H9 (cell line): ENCODE measurements at regions not wholly inside any gene's neighbourhood (a gene's known extent, or its start where the extent isn't known, plus 50 kb on each side); places are given as distances from the start of the nearest gene placed in this dataset.

Experiments used
- DNase-seq: peaks from one replicate; pipeline ENCODE4 v3.0.0-alpha.2; 2017
- H2AFZ ChIP-seq: one replicate; pipeline ENCODE4 v1.6.1; 2013; ENCODE audit warnings: mild to moderate bottlenecking, low read length, control low read depth, moderate library complexity
- H2AK5ac ChIP-seq: 2 replicates; pipeline ENCODE4 v1.6.1; 2013; ENCODE audit warnings: low read length, control low read depth, mixed read lengths; ENCODE audit not compliant: insufficient read length
- H2BK120ac ChIP-seq: one replicate; pipeline ENCODE4 v1.6.1; 2013; ENCODE audit warnings: low read depth, mild to moderate bottlenecking, low read length, control low read depth, inconsistent platforms; ENCODE audit not compliant: poor library complexity, severe bottlenecking
- H2BK12ac ChIP-seq: 2 replicates; pipeline ENCODE4 v1.6.1; 2013; ENCODE audit warnings: low read length, control low read depth, mixed read lengths, low read depth; ENCODE audit not compliant: insufficient read length
- H2BK15ac ChIP-seq: 2 replicates; pipeline ENCODE4 v1.6.1; 2013; ENCODE audit warnings: low read depth, low read length, control low read depth
- H2BK20ac ChIP-seq: one replicate; pipeline ENCODE4 v1.6.1; 2013; ENCODE audit warnings: low read depth, mild to moderate bottlenecking, low read length, control low read depth, inconsistent platforms; ENCODE audit not compliant: poor library complexity, severe bottlenecking
- H2BK5ac ChIP-seq: 2 replicates; pipeline ENCODE4 v1.6.1; 2013; ENCODE audit warnings: low read length, control low read depth, mixed read lengths; ENCODE audit not compliant: insufficient read length
- H3K14ac ChIP-seq: 2 replicates; pipeline ENCODE4 v1.6.1; 2013; ENCODE audit warnings: low read length, control low read depth; ENCODE audit not compliant: insufficient read depth
- H3K18ac ChIP-seq: 2 replicates; pipeline ENCODE4 v1.6.1; 2013; ENCODE audit warnings: low read depth, mild to moderate bottlenecking, mixed read lengths, low read length, control low read depth; ENCODE audit not compliant: insufficient read length
- H3K23ac ChIP-seq: 2 replicates; pipeline ENCODE4 v1.6.1; 2013; ENCODE audit warnings: low read length, control low read depth, mixed read lengths, low read depth; ENCODE audit not compliant: insufficient read length
- H3K23me2 ChIP-seq: 2 replicates; pipeline ENCODE4 v1.6.1; 2013; ENCODE audit warnings: low read depth, mild to moderate bottlenecking, mixed read lengths, low read length, control low read depth; ENCODE audit not compliant: insufficient read length, poor library complexity, severe bottlenecking
- H3K27ac ChIP-seq: 2 replicates; pipeline ENCODE4 v1.5.1; 2013; ENCODE audit warnings: low read length, control low read depth, mixed read lengths, low read depth; ENCODE audit not compliant: insufficient read length
- H3K27me3 ChIP-seq: 2 replicates; pipeline ENCODE4 v1.6.1; 2013; ENCODE audit warnings: low read length, control low read depth, inconsistent platforms; ENCODE audit not compliant: insufficient read depth
- H3K4ac ChIP-seq: 2 replicates; pipeline ENCODE4 v1.6.1; 2013; ENCODE audit warnings: low read depth, mild to moderate bottlenecking, control low read depth, inconsistent platforms, low read length, moderate library complexity
- H3K4me1 ChIP-seq: 2 replicates; pipeline ENCODE4 v1.6.1; 2013; ENCODE audit warnings: low read length, control low read depth, inconsistent platforms; ENCODE audit not compliant: insufficient read depth
- H3K4me2 ChIP-seq: 2 replicates; pipeline ENCODE4 v1.6.1; 2013; ENCODE audit warnings: low read length, control low read depth, mixed read lengths; ENCODE audit not compliant: insufficient read length, insufficient read depth
- H3K56ac ChIP-seq: 2 replicates; pipeline ENCODE4 v1.6.1; 2013; ENCODE audit warnings: low read depth, mild to moderate bottlenecking, mixed read lengths, low read length, control low read depth; ENCODE audit not compliant: insufficient read length
- H3K79me1 ChIP-seq: 2 replicates; pipeline ENCODE4 v1.6.1; 2013; ENCODE audit warnings: low read depth, mild to moderate bottlenecking, moderate library complexity, low read length, control low read depth, inconsistent platforms; ENCODE audit not compliant: insufficient read depth, poor library complexity, severe bottlenecking
- H3K79me2 ChIP-seq: 2 replicates; pipeline ENCODE4 v1.6.1; 2013; ENCODE audit warnings: low read length, control low read depth, inconsistent platforms; ENCODE audit not compliant: insufficient read depth
- H3K9ac ChIP-seq: 2 replicates; pipeline ENCODE4 v1.6.1; 2013; ENCODE audit warnings: low read length, control low read depth, mixed read lengths; ENCODE audit not compliant: insufficient read length; ENCODE audit errors: extremely low read depth
- H3K9me3 ChIP-seq: one replicate; pipeline ENCODE4 v1.6.1; 2013; ENCODE audit warnings: low read depth, low read length, inconsistent platforms; ENCODE audit not compliant: control insufficient read depth
- H3T11ph ChIP-seq: one replicate; pipeline ENCODE4 v1.6.1; 2013; ENCODE audit warnings: mild to moderate bottlenecking, low read length, control low read depth, inconsistent platforms
- H4K20me1 ChIP-seq: one replicate; pipeline ENCODE4 v1.6.1; 2013; ENCODE audit not compliant: control insufficient read depth, insufficient read length, insufficient read depth
- H4K5ac ChIP-seq: 2 replicates; pipeline ENCODE4 v1.6.1; 2013; ENCODE audit warnings: low read depth, mild to moderate bottlenecking, mixed read lengths, low read length, control low read depth; ENCODE audit not compliant: insufficient read length
- H4K8ac ChIP-seq: replicated peaks from 2 replicates; pipeline ENCODE4 v1.6.1; 2013; ENCODE audit warnings: low read length, control low read depth, mixed read lengths, low read depth; ENCODE audit not compliant: insufficient read length
- H4K91ac ChIP-seq: 2 replicates; pipeline ENCODE4 v1.6.1; 2013; ENCODE audit warnings: low read depth, mild to moderate bottlenecking, moderate library complexity, mixed read lengths, low read length, control low read depth; ENCODE audit not compliant: insufficient read length
- H3K27ac Mint-ChIP-seq, 3 experiments: 2 replicates in 2 of 3; 3 replicates in 1 of 3; pipeline ENCODE4 v1.8.0; 2020 to 2021; ENCODE audit warnings: mixed read lengths in 3 of 3, mild to moderate bottlenecking in 1 of 3, moderate library complexity in 1 of 3
- H3K27me3 Mint-ChIP-seq: 2 replicates; pipeline ENCODE4 v1.8.0; 2021; ENCODE audit warnings: low read depth, mild to moderate bottlenecking, moderate library complexity, mixed read lengths
- H3K36me3 Mint-ChIP-seq, 3 experiments: 2 replicates in 2 of 3; 3 replicates in 1 of 3; pipeline ENCODE4 v1.8.0; 2020 to 2021; ENCODE audit warnings: low read depth in 3 of 3, mixed read lengths in 3 of 3; ENCODE audit not compliant: insufficient read depth in 1 of 3
- H3K4me1 Mint-ChIP-seq, 2 experiments: 2 replicates each; pipeline ENCODE4 v1.8.0; 2020; ENCODE audit warnings: mixed read lengths in 2 of 2
- H3K4me3 Mint-ChIP-seq, 2 experiments: 2 replicates in 1 of 2; 3 replicates in 1 of 2; pipeline ENCODE4 v1.8.0; 2020 to 2021; ENCODE audit warnings: mild to moderate bottlenecking in 2 of 2, mixed read lengths in 2 of 2, moderate library complexity in 1 of 2
- H3K9me3 Mint-ChIP-seq, 2 experiments: 2 replicates in 1 of 2; 3 replicates in 1 of 2; pipeline ENCODE4 v1.8.0; 2020; ENCODE audit warnings: mild to moderate bottlenecking in 2 of 2, mixed read lengths in 2 of 2, moderate library complexity in 1 of 2
- WGBS: extraction: QIAGEN DNeasy Blood & Tissue Kit; methylation state at CpG from one replicate; pipeline ENCODE4 v1.1.7; 2013; ENCODE audit warnings: missing lambda C conversion rate, low lambda C conversion rate, mixed read lengths; ENCODE audit not compliant: insufficient read length; ENCODE audit errors: extremely low coverage; 5-methylcytosine and 5-hydroxymethylcytosine counted together
- TF ChIP-seq, protein P1 (sequence below): fragments of 200-600 bp; sonication (generic); conservative IDR thresholded peaks from 3 replicates; pipeline ENCODE4 v1.8.0; 2021; ENCODE audit warnings: antibody characterized with exemption, mild to moderate bottlenecking

DNA sequence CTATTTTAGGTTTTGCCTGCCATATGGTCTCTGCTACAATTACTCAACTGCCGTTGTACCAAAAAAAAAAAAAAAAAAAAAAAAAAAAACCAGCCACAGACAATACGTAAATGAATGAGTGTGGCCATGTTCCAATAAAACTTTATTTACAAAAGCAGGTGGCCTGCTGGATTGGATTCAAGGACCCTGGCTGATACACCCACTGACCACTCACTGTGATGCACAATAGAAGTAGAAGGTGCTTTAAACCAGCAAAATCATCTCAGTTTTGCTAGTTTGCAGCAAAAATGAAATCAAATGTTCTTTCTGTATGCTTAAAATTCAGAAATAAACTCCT, 137.4 kb downstream of the AKAIN1 start:
- no peak for DNase-seq
- H3K18ac ChIP-seq = no peak overlapping the region
- H3K9ac ChIP-seq = no peak overlapping the region
- no peak overlapping the region for H2BK20ac ChIP-seq
- H4K5ac ChIP-seq = no peak overlapping the region
- peaks cover 4 to 9% of the 10 kb centered on the region in 2 experiments for H3K4me1 Mint-ChIP-seq
- H3K14ac ChIP-seq = no peak overlapping the region
- no peak overlapping the region for H3K27ac ChIP-seq
- no peak overlapping the region for H2AK5ac ChIP-seq
- no peak overlapping the region for H3T11ph ChIP-seq
- no peak overlapping the region for H3K56ac ChIP-seq
- H3K23me2 ChIP-seq = no peaks in the 10 kb centered on the region
- no peak overlapping the region for H3K4me3 Mint-ChIP-seq
- H3K27me3 ChIP-seq = no peaks in the 10 kb centered on the region
- no peak overlapping the region for H2AFZ ChIP-seq
- no peaks in the 10 kb centered on the region for H3K4me1 ChIP-seq
- H2BK120ac ChIP-seq = no peak overlapping the region
- no peaks in the 10 kb centered on the region for H3K79me2 ChIP-seq
- H3K4me2 ChIP-seq = no peak overlapping the region
- no peak overlapping the region for H3K4ac ChIP-seq
- no peak overlapping the region for H2BK15ac ChIP-seq
- no peak overlapping the region for H3K27ac Mint-ChIP-seq
- no peak overlapping the region for H2BK12ac ChIP-seq
- no peaks in the 10 kb centered on the region; a peak in 1 of 5 replicates for H3K9me3 Mint-ChIP-seq
- no peaks in the 10 kb centered on the region for H3K9me3 ChIP-seq
- TF ChIP-seq, protein P1, sequence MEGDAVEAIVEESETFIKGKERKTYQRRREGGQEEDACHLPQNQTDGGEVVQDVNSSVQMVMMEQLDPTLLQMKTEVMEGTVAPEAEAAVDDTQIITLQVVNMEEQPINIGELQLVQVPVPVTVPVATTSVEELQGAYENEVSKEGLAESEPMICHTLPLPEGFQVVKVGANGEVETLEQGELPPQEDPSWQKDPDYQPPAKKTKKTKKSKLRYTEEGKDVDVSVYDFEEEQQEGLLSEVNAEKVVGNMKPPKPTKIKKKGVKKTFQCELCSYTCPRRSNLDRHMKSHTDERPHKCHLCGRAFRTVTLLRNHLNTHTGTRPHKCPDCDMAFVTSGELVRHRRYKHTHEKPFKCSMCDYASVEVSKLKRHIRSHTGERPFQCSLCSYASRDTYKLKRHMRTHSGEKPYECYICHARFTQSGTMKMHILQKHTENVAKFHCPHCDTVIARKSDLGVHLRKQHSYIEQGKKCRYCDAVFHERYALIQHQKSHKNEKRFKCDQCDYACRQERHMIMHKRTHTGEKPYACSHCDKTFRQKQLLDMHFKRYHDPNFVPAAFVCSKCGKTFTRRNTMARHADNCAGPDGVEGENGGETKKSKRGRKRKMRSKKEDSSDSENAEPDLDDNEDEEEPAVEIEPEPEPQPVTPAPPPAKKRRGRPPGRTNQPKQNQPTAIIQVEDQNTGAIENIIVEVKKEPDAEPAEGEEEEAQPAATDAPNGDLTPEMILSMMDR = no peak
- no peak overlapping the region for H4K8ac ChIP-seq
- H3K27me3 Mint-ChIP-seq = no peaks in the 10 kb centered on the region
- WGBS = no CpG with 5 or more reads among the region's 2 CpGs
- H4K91ac ChIP-seq = no peak overlapping the region
- no peak overlapping the region for H2BK5ac ChIP-seq
- no peaks in the 10 kb centered on the region for H3K79me1 ChIP-seq
- no peaks in the 10 kb centered on the region for H3K36me3 Mint-ChIP-seq
- H4K20me1 ChIP-seq = no peaks in the 10 kb centered on the region
- H3K23ac ChIP-seq = no peak overlapping the region
